GM12878 (cell line): ENCODE measurements at regions not wholly inside any gene's neighbourhood (a gene's known extent, or its start where the extent isn't known, plus 50 kb on each side); places are given as distances from the start of the nearest gene placed in this dataset.

Source experiments
- ZBTB11 ChIP-seq: fragments of 450-650 bp; formaldehyde crosslinking; IDR thresholded peaks from 2 replicates; pipeline ENCODE4 v1.5.0; 2022; ENCODE audit warnings: mild to moderate bottlenecking, missing genetic modification characterization
- ZSCAN29 ChIP-seq: fragments of 450-650 bp; IDR thresholded peaks from 2 replicates; pipeline ENCODE4 v1.6.1; 2017; ENCODE audit warnings: mild to moderate bottlenecking, moderate library complexity

GRCh38 chr7:22008087-22008486 is 62.4 kb upstream of the CDCA7L start:
- TF ChIP-seq ZBTB11 (CRISPR knock-in tag) (no peak), ZSCAN29 (no peak)
